Body of pancreas (tissue), 4 donors: ENCODE measurements at regions not wholly inside any gene's neighbourhood (a gene's known extent, or its start where the extent isn't known, plus 50 kb on each side); places are given as distances from the start of the nearest gene placed in this dataset.

ENCODE experiments used
- POLR2A ChIP-seq, 3 donors: fragments of 450-650 bp; IDR thresholded peaks; one replicate each; pipeline ENCODE4 v1.6.1; 2016; ENCODE audit warnings: antibody characterized with exemption in 3 of 3, mild to moderate bottlenecking in 2 of 3
- TF ChIP-seq, protein P1 (sequence below), 7 experiments: fragments of 450-650 bp in 4 of 7; fragments of 200-600 bp in 3 of 7; sonication (generic) in 3 of 7; IDR thresholded peaks; one replicate each; pipeline ENCODE4 v1.5.1; 2016 to 2019; ENCODE audit warnings: antibody characterized with exemption in 7 of 7

DNA sequence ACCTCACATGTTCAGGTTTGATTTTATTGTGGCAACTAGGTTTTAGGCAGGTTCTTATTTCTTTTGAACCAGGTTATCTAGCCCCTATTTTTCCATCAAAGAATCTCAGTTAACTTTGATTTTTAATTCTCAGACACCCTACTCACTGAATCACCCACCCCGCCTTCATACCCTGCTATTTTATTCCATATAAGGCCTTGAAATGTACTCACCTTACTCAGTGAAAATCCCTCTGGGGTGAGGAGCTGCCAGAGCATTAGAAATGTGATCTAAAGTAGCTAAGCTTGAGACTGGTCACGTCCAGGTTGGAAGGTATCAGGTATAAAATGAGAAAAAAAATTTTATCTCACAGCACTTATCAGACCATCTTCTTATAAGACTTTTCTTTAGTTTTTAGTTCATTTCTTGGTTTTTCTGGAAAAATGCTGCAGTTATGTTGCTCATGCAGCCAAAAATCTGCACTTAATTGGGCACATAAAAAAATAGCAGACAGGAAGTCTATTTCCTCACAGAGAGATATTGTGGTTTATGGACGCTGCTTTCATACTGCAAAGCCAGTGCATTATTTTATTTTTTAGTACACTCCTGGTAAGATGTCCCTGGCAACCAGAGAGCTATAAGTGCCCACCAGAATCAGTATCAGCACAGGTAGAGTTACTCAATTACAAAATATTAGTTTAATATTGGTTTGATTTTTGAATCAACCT lies 101.5 kb upstream of the CCDC91 start:
- TF ChIP-seq POLR2A (IDR thresholded peaks at IDR 0.05) = no peak
- TF ChIP-seq, protein P1, sequence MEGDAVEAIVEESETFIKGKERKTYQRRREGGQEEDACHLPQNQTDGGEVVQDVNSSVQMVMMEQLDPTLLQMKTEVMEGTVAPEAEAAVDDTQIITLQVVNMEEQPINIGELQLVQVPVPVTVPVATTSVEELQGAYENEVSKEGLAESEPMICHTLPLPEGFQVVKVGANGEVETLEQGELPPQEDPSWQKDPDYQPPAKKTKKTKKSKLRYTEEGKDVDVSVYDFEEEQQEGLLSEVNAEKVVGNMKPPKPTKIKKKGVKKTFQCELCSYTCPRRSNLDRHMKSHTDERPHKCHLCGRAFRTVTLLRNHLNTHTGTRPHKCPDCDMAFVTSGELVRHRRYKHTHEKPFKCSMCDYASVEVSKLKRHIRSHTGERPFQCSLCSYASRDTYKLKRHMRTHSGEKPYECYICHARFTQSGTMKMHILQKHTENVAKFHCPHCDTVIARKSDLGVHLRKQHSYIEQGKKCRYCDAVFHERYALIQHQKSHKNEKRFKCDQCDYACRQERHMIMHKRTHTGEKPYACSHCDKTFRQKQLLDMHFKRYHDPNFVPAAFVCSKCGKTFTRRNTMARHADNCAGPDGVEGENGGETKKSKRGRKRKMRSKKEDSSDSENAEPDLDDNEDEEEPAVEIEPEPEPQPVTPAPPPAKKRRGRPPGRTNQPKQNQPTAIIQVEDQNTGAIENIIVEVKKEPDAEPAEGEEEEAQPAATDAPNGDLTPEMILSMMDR (IDR thresholded peaks at IDR 0.05) = no peak
